Nephron progenitor cell (in vitro differentiated cells): ENCODE measurements at regions not wholly inside any gene's neighbourhood (a gene's known extent, or its start where the extent isn't known, plus 50 kb on each side); places are given as distances from the start of the nearest gene placed in this dataset.

Experiments
- DNase-seq: peaks from one replicate; pipeline ENCODE4 v3.0.0; 2021
- H3K27ac Mint-ChIP-seq: 2 replicates; pipeline ENCODE4 v1.8.0; 2021; ENCODE audit warnings: mild to moderate bottlenecking, moderate library complexity, mixed read lengths
- H3K27me3 Mint-ChIP-seq: 2 replicates; pipeline ENCODE4 v1.8.0; 2021; ENCODE audit warnings: mild to moderate bottlenecking, low read depth, mixed read lengths; ENCODE audit not compliant: poor library complexity
- H3K36me3 Mint-ChIP-seq: 2 replicates; pipeline ENCODE4 v1.8.0; 2021; ENCODE audit warnings: low read depth, mixed read lengths
- H3K4me1 Mint-ChIP-seq: 2 replicates; pipeline ENCODE4 v1.8.0; 2021; ENCODE audit warnings: mixed read lengths
- H3K4me3 Mint-ChIP-seq: 2 replicates; pipeline ENCODE4 v1.8.0; 2021; ENCODE audit warnings: mild to moderate bottlenecking, moderate library complexity, mixed read lengths
- H3K9me3 Mint-ChIP-seq: 2 replicates; pipeline ENCODE4 v1.8.0; 2021; ENCODE audit warnings: mild to moderate bottlenecking, moderate library complexity, mixed read lengths
- TF ChIP-seq, protein P1 (sequence below): fragments of 200-600 bp; sonication (generic); IDR thresholded peaks from 2 replicates; pipeline ENCODE4 v1.5.0; 2021; ENCODE audit warnings: antibody characterized with exemption

DNA sequence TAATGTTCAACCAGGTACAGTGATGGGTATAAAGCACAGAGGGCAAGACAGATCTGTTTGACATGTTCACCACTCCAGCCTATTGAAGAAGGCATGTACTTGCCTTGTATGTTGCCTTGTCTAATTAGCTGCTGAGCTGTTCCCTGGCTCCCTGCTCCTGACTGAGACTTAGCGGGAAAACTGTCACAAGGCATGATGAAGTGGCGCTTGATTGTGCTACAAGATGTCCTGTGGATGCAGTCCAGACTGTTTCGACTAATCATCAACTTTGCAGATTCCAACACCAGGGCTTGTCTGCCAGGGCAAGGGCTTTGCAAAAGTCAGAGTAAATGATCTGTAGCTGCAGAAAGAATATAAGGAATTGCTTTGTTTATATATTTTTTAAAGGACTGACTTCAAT lies 136.2 kb upstream of the NRBF2 start:
- Mint-ChIP-seq H3K27ac (peak overlapping the region; percentile 80), H3K4me1 (peaks cover 27% of the 10 kb centered on the region), H3K9me3 (no peaks in the 10 kb centered on the region), H3K4me3 (no peak overlapping the region), H3K36me3 (no peaks in the 10 kb centered on the region), H3K27me3 (peaks cover 7% of the 10 kb centered on the region)
- peak; percentile 18 for DNase-seq
- TF ChIP-seq, protein P1, sequence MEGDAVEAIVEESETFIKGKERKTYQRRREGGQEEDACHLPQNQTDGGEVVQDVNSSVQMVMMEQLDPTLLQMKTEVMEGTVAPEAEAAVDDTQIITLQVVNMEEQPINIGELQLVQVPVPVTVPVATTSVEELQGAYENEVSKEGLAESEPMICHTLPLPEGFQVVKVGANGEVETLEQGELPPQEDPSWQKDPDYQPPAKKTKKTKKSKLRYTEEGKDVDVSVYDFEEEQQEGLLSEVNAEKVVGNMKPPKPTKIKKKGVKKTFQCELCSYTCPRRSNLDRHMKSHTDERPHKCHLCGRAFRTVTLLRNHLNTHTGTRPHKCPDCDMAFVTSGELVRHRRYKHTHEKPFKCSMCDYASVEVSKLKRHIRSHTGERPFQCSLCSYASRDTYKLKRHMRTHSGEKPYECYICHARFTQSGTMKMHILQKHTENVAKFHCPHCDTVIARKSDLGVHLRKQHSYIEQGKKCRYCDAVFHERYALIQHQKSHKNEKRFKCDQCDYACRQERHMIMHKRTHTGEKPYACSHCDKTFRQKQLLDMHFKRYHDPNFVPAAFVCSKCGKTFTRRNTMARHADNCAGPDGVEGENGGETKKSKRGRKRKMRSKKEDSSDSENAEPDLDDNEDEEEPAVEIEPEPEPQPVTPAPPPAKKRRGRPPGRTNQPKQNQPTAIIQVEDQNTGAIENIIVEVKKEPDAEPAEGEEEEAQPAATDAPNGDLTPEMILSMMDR: no peak

DNA sequence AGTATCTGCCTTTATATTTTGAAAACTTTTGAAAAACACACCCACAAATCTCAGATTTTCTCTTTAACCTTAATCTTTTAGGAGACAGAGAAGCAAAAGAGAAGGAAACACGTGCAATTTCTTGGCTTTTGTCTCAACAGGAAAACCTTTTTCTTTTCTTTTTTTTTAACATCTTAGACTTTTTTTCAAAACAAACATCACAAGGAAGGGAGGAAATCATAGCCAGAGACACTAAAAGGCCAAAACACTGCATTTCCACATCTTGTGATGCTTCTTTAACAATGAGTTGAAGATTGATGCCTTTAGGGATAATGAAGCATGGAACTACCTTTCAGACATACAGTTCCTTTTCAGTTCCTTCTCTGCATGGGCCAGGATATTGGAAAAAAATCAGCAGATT lies 136.6 kb upstream of the NRBF2 start:
- H3K27ac Mint-ChIP-seq: peak overlapping the region; percentile 80
- DNase-seq: no peak
- TF ChIP-seq, protein P1: no peak

DNA sequence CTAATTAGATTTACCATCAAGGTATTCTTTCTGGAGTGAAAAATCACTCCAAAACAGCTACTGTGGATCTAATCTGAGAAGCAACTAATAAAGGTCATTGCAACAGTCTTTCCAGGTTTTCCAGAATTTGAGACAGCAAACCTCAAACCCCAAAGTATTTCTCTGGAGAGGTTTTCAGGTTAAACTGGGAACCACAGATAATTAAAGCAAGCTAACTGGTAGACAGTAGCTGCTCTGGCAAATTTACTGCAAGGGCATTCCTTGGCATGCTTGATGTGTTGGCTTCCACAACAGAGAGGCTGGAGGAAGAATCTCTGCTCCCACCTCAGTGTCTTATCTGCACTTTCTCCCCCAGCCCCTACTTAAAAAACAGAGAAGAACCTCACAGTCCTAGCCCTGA lies 140.0 kb upstream of the NRBF2 start:
- H3K4me1 Mint-ChIP-seq: peaks cover 35% of the 10 kb centered on the region
- no peaks in the 10 kb centered on the region for H3K9me3 Mint-ChIP-seq
- no peak overlapping the region for H3K27ac Mint-ChIP-seq
- peaks cover 2% of the 10 kb centered on the region for H3K27me3 Mint-ChIP-seq
- DNase-seq: no peak
- no peak overlapping the region for H3K4me3 Mint-ChIP-seq
- H3K36me3 Mint-ChIP-seq: no peaks in the 10 kb centered on the region
- TF ChIP-seq, protein P1: no peak

More for the DNA sequence above, 136.6 kb upstream of the NRBF2 start:
- no peaks in the 10 kb centered on the region for H3K9me3 Mint-ChIP-seq
- H3K4me3 Mint-ChIP-seq: no peak overlapping the region
- H3K4me1 Mint-ChIP-seq: peaks cover 27% of the 10 kb centered on the region
- no peaks in the 10 kb centered on the region for H3K36me3 Mint-ChIP-seq
- peaks cover 4% of the 10 kb centered on the region for H3K27me3 Mint-ChIP-seq

DNA sequence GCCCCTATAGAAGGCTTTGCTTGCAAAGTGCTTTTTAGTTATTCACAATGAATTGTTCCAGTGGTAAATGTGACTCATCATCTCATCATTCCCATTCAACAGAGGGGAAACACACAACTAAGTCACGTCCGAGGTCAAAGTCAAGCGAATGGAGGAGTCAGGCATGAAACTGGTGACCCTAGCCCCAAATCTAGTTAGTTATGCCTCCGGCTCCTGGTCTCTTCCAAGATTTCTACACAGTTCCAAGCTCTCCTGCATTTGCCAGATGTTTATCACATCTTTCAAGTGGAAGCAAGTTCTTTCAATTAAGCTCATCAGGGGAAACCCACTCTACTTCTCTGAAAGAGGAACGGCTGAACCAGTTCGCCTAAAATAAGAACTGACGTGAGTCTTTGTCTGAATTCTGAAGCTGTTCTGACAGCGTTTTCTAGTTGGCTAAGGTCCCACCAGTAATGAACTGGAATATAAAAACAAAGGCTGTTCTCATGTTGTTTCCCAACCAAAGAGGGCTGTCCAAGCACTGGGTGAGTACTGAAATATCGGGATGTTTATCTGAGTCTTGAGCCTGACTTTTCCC lies 140.9 kb upstream of the NRBF2 start:
- Mint-ChIP-seq H3K27me3 (no peaks in the 10 kb centered on the region), H3K36me3 (no peaks in the 10 kb centered on the region), H3K4me3 (no peak overlapping the region), H3K27ac (no peak overlapping the region), H3K9me3 (no peaks in the 10 kb centered on the region), H3K4me1 (peaks cover 40% of the 10 kb centered on the region)
- DNase-seq: no peak
- TF ChIP-seq, protein P1: no peak

DNA sequence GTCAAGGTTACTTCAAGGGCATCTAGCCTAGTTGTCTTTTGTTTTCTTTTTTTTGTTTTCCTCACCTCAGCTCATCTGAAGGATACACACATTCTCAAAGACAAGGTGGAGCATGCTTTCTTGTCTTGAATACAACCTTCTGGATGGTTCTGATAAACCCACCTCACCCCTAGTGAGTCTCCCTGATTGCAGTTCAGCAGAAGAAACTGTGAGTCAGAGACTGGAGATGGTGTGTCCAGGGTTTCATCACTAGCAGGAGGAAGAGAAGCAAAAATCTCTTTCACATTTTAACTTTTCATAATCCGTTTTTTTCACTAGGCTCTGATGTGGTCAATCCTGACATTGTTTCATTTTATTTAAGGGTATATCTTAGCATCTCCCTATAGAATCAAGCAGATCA lies 143.0 kb upstream of the NRBF2 start:
- Mint-ChIP-seq H3K4me3 (no peak overlapping the region), H3K9me3 (no peaks in the 10 kb centered on the region), H3K36me3 (no peaks in the 10 kb centered on the region), H3K27ac (no peak overlapping the region), H3K27me3 (no peaks in the 10 kb centered on the region), H3K4me1 (peaks cover 42% of the 10 kb centered on the region)
- TF ChIP-seq, protein P1: no peak
- no peak for DNase-seq
